Cardiac septum (tissue), 1 donor: ENCODE measurements at regions not wholly inside any gene's neighbourhood (a gene's known extent, or its start where the extent isn't known, plus 50 kb on each side); places are given as distances from the start of the nearest gene placed in this dataset.
"Not testable (repeated sequence)": the region's sequence is repeated elsewhere in the genome, so short reads cannot be mapped to it uniquely, and the experiment has no call there.

ENCODE experiments used
- DNase-seq: peaks from one replicate; pipeline ENCODE4 v3.0.0-alpha.2; 2020; ENCODE audit warnings: low spot score
- intact Hi-C: fragments of 100-400 bp; cut with DNase I; formaldehyde crosslinking; loops from one replicate; pipeline ENCODE4 v1.14.0; 2022
- donor health status: DM: no; HTN: no; CAD: no.

- intact Hi-C loops: no loop called here
- no peak for DNase-seq
Measured at GRCh38 chr9:82115331-82115730, 126.8 kb downstream of the SPATA31D1 start.

GRCh38 chr9:82115900-82116299 lies 127.3 kb downstream of the SPATA31D1 start:
- no peak for DNase-seq
- intact Hi-C loops: no loop called here

DNA sequence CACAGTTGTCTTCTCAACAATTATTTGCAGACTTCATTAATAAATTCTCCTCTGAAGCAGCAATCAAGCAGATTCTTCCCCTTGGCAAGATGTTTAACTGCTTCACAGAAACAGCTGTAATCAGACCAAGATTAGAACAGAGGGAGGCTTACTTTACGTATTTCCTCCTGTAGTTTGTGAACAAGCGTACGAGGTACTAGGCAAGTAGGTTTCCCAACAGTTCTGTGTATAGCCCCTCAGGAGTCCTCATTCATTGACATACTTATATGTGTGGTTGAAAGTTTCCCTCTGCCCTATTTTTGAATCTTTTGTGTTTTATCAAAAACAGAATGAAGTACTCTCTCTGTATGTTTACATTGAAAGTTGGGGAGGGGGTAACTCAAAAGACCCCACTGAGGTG lies 128.0 kb downstream of the SPATA31D1 start:
- DNase-seq: no peak
- intact Hi-C loops: no loop called here

- intact Hi-C loops: no loop called here
- no peak for DNase-seq
Measured at GRCh38 chr9:82117026-82117811, 128.6 kb downstream of the SPATA31D1 start.

GRCh38 chr9:82122731-82123130 lies 134.2 kb downstream of the SPATA31D1 start:
- intact Hi-C loops: no loop called here

DNA sequence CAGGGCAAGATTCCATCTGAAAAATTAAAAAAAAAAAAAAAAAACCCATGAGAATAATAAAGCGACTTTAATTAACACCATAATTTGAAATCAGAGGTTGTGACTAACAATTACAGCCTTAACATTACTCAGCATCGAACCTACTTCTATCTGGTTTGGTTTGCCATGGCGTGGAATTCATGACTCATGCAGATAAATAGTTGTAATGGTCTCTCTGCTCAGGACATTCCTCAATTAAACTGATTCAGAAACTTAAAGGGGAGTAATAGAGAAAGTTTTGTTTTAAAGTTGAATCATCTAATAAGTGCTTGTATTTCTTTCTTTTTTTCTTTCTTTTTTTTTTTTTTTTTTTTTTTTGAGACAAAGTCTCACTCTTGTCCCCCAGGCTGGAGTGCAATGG lies 135.5 kb downstream of the SPATA31D1 start:
- intact Hi-C loops: no loop called here
- no peak for DNase-seq

More at GRCh38 chr9:82122731-82123130, 134.2 kb downstream of the SPATA31D1 start:
- no peak for DNase-seq

GRCh38 chr9:82126256-82126655 lies 137.7 kb downstream of the SPATA31D1 start:
- intact Hi-C loops: no loop called here
- DNase-seq: no peak

DNA sequence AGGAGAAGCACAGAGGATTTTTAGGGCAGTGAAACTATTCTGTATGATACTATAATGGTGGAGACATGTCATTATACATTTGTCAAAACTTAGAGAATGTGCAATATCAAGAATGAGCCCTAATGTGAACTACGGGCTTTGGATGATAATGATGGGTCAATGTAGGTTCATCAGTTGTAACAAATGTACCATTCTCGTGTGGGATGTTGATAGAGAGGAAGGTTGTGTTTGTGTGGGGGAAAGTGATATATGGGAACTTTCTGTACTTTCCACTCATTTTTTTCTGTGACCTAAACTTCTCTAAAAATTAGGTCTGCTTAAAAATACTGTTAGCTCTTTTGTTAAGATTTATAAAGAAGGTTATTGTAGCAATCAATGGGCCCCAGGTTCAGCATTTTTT lies 138.9 kb downstream of the SPATA31D1 start:
- intact Hi-C loops: no loop called here
- DNase-seq: no peak

- intact Hi-C loops: no loop called here
Measured at GRCh38 chr9:82128011-82128696, 139.6 kb downstream of the SPATA31D1 start.

GRCh38 chr9:82129708-82130107 lies 141.1 kb downstream of the SPATA31D1 start:
- intact Hi-C loops: no loop called here
- DNase-seq: no peak

More at GRCh38 chr9:82128011-82128696, 139.6 kb downstream of the SPATA31D1 start:
- no peak for DNase-seq

DNA sequence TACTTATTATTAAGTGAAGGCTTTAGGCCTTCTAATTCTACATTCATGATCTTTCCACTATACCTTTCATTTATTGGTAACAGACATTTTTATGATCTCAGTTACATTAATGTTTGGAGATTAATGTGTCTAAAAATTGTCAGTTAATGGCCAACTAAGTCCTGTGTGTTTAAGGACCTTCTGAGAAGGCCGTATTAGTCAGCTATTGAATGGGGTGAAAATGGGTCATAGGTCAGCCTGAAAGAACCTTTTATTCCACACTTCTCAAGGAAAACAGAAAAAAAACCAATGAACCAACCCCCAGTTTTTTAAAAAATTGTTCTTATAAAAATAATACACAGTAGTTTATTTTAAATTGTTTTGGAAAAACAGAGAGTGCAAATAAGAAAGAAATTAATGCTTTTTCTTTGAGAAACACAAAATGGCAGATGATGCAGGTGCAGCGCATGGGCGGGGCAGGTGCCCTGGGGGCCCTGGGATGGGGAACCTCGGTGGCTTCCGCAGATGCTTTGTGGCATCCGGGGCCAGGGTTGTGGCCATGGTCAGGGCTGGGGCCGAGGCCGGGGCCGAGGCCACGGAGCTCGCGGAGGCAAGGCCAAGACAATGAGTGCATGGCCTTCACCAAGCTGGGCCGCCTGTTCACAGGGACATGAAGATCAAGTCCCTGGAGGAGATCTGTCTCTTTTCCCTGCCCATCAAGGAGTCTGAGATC lies 141.9 kb downstream of the SPATA31D1 start:
- DNase-seq: no peak
- intact Hi-C loops: no loop called here

GRCh38 chr9:82131072-82131471 lies 142.5 kb downstream of the SPATA31D1 start:
- intact Hi-C loops: no loop called here
- DNase-seq: no peak

DNA sequence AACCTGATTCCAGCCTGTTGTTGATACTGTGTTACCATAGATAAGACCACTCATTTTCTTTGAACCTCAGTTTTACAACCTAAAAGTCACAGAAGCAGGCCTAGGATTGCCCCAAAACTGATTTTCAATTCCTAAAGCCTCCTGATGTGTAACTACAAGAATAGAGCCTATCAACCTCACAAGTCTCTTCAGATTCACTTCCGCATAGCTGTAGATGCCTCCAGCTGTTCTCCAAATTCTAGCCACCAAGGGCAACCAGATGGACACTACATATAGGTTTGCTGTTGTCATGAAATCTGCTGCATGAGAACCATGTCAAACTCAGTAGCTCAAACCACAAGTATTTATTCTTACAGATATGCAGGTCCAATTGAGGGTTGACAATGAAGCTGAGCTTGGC lies 143.5 kb downstream of the SPATA31D1 start:
- no peak for DNase-seq
- intact Hi-C loops: no loop called here

DNA sequence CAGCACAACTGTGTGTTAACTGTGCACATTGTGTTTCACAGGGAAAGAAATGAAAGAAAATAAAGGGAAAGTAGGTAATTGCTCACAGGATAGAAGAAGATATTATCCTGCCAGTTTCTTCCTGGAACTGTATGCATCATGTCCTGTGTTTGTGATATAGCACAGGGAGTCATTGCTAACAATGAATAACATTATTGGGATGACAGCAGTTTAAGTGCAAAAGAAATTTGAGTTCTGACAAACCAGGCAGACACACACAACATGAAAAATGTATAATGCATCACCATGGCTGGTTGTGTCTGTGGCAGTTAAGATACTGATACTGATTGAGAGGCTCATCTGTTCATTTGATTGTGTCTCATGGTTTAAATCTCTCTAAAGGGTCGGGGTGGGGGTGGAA lies 145.4 kb downstream of the SPATA31D1 start:
- intact Hi-C loops: no loop called here
- DNase-seq: no peak

DNA sequence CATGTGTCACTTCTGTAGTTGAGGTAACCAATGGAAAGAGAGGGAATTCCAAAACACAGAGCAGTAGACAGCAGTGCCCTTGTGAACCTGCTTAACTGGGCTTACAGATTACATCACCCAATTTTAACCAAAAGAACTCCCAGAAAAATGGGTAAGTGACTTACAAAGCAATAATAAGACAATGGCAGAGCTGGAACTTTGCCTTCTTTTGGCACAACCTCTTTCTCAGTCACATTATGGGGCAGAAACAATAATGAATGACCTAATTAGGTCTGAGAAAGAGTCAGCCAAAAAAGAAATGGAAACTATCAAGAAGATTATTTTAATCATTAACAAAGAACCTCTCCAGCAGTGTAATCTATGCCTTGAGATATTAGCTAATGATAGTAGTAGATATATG lies 146.5 kb downstream of the SPATA31D1 start:
- intact Hi-C loops: no loop called here
- DNase-seq: no peak

GRCh38 chr9:82138081-82138480 lies 149.5 kb downstream of the SPATA31D1 start:
- intact Hi-C loops, DNase-seq: not testable (repeated sequence)

DNA sequence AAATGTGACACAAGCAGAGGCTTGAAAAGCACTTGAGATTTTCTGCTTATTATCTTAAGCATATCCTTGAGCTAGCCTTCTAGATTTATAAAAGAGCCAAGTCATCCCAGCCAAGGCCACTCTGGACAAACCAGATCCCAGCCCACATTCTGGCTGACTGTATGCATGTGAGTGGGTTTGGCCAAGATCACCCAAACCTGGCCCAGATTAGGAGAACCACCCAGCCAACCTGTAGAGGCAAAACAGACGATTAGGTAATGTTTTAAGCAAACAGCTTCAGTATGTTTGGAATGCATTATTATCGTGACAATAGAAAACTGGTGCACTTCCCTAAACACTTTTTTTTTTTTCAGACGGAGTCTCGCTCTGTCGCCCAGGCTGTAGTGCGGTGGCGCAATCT lies 151.9 kb downstream of the SPATA31D1 start:
- intact Hi-C loops: no loop called here
- no peak for DNase-seq

GRCh38 chr9:82144803-82145202 lies 156.2 kb downstream of the SPATA31D1 start:
- intact Hi-C loops: no loop called here
- DNase-seq: no peak

DNA sequence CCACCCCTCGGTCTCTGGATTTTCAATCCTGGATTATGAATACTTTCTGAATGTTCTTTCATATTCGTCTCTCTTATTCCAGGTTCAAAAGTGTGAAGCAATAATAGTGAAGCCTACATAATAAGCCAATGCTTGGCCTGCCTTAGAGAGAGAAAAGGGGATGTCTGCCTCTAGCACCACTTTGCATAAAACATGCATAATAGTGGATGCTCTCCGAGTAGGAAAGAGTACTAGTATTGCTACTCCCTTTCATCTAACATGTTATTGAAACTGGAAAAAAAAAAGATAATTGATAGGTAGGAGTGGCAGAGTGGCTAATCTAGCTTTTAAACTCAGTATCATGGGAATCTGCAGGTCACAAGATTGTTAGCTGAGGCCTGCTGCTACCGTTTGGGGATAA lies 158.1 kb downstream of the SPATA31D1 start:
- intact Hi-C loops: no loop called here
- no peak for DNase-seq

GRCh38 chr9:82147798-82148425 lies 159.3 kb downstream of the SPATA31D1 start:
- intact Hi-C loops: no loop called here
- no peak for DNase-seq
